Lower leg skin (tissue), 4 donors: ENCODE measurements at regions not wholly inside any gene's neighbourhood (a gene's known extent, or its start where the extent isn't known, plus 50 kb on each side); places are given as distances from the start of the nearest gene placed in this dataset.
A peak's percentile ranks its signal among the peaks of the same experiment; 100 is the strongest.

Experiments
- DNase-seq, 2 donors: peaks; one replicate each; pipeline ENCODE4 v3.0.0-alpha.2; 2019; ENCODE audit warnings: low spot score in 2 of 2
- H3K4me3 ChIP-seq: fragments of 200-600 bp; sonication (generic); 2 replicates; pipeline ENCODE4 v1.5.1; 2017; ENCODE audit warnings: mild to moderate bottlenecking, low read depth; ENCODE audit not compliant: poor library complexity, severe bottlenecking
- CTCF ChIP-seq, 3 donors: fragments of 450-650 bp; IDR thresholded peaks; one replicate each; pipeline ENCODE4 v1.5.1; 2016; ENCODE audit warnings: antibody characterized with exemption in 3 of 3, mild to moderate bottlenecking in 3 of 3, moderate library complexity in 2 of 3
- POLR2A ChIP-seq, 2 donors: fragments of 450-650 bp; IDR thresholded peaks; one replicate each; pipeline ENCODE4 v1.6.1; 2016 to 2017; ENCODE audit warnings: antibody characterized with exemption in 2 of 2, mild to moderate bottlenecking in 1 of 2, moderate library complexity in 1 of 2
- WGBS, 2 donors: methylation state at CpG; one replicate each; pipeline ENCODE4 v1.1.5; 2018; 5-methylcytosine and 5-hydroxymethylcytosine counted together
- intact Hi-C: fragments of 100-400 bp; cut with DNase I; formaldehyde crosslinking; loops from one replicate; pipeline ENCODE4 v1.15.0; 2023; ENCODE audit warnings: low total_unique reads

- 85 to 87% methylated on average over 1 of the region's 1 CpG for WGBS, 2 donors
- intact Hi-C loops = no loop called here
These were observed 281.7 kb upstream of the TRPM3 start for GRCh38 chr9:71403106-71403505.

GRCh38 chr9:71393005-71393404 lies 271.6 kb upstream of the TRPM3 start:
- DNase-seq = no peak
- no peak for TF ChIP-seq POLR2A (IDR thresholded peaks at IDR 0.05)
- TF ChIP-seq CTCF (IDR thresholded peaks at IDR 0.05) = no peak
- 67 to 75% methylated on average over 3 of the region's 3 CpGs for WGBS, 2 donors
- H3K4me3 ChIP-seq = no peak overlapping the region
- intact Hi-C loops = no loop called here

More at GRCh38 chr9:71403106-71403505, 281.7 kb upstream of the TRPM3 start:
- TF ChIP-seq POLR2A (IDR thresholded peaks at IDR 0.05) (no peak), CTCF (IDR thresholded peaks at IDR 0.05) (no peak)
- no peak overlapping the region for H3K4me3 ChIP-seq
- DNase-seq = no peak

GRCh38 chr9:71384343-71384742 lies 262.9 kb upstream of the TRPM3 start:
- no peak overlapping the region for H3K4me3 ChIP-seq
- no peak for DNase-seq
- intact Hi-C loops = no loop called here
- TF ChIP-seq POLR2A (IDR thresholded peaks at IDR 0.05) = no peak
- TF ChIP-seq CTCF (IDR thresholded peaks at IDR 0.05) = no peak
- 60 to 72% methylated on average over 4 of the region's 4 CpGs for WGBS, 2 donors

GRCh38 chr9:71383308-71383940 lies 262.0 kb upstream of the TRPM3 start:
- intact Hi-C loops = no loop called here
- no peak for DNase-seq
- TF ChIP-seq POLR2A (IDR thresholded peaks at IDR 0.05) = no peak
- no peak for TF ChIP-seq CTCF (IDR thresholded peaks at IDR 0.05)
- H3K4me3 ChIP-seq = no peak overlapping the region

- peak in 1 of 2 donors; percentile 23 for DNase-seq
- intact Hi-C loops = no loop called here
- TF ChIP-seq POLR2A (IDR thresholded peaks at IDR 0.05) (no peak), CTCF (IDR thresholded peaks at IDR 0.05) (no peak)
- H3K4me3 ChIP-seq = no peak overlapping the region
- WGBS, 2 donors = 0% methylated on average over 1 of the region's 1 CpG
These were observed 246.7 kb upstream of the TRPM3 start for GRCh38 chr9:71368157-71368556.
